ENCODE measurements at regions not wholly inside any gene's neighbourhood (a gene's known extent, or its start where the extent isn't known, plus 50 kb on each side); places are given as distances from the start of the nearest gene placed in this dataset.

- TF ChIP-seq ZNF518B (CRISPR knock-in tag; IDR thresholded peaks at IDR 0.05): no peak
These were observed 101.5 kb downstream of the BMP4 start (continued) for GRCh38 chr14:53855127-53855526.

- 0% methylated on average over 6 of the region's 6 CpGs for WGBS (ENCODE audit: insufficient coverage, low coverage, missing lambda C conversion rate)
- no peak for TF ChIP-seq SMARCC2 (IDR thresholded peaks at IDR 0.05; ENCODE audit: low read depth)
- TF ChIP-seq SIX5 (IDR thresholded peaks at IDR 0.05; ENCODE audit: borderline replicate concordance in 1 of 2, insufficient read depth in 1 of 2, low read depth in 1 of 2, low read length in 2 of 2): no peak
- no peak for TF ChIP-seq ZSCAN29 (IDR thresholded peaks at IDR 0.05)
- no peak for TF ChIP-seq MCM2 (IDR thresholded peaks at IDR 0.05; ENCODE audit: low read depth)
- TF ChIP-seq SETDB1 (IDR thresholded peaks at IDR 0.05; ENCODE audit: low read length): no peak
- no peak for ATAC-seq
- Histone ChIP-seq H3K79me2 (ENCODE audit: control insufficient read depth, insufficient read depth, low read length) (no peaks in the 10 kb centered on the region), H3K27me3 (ENCODE audit: control insufficient read depth in 2 of 2, insufficient read depth in 2 of 2, low read length in 2 of 2) (no peaks in the 10 kb centered on the region), H3K27ac (ENCODE audit: extremely low read depth, low read depth, low read length) (no peak overlapping the region), H3K4me2 (ENCODE audit: insufficient read depth, low read length) (no peak overlapping the region), H3K9ac (ENCODE audit: insufficient read depth in 1 of 2, low read depth in 2 of 2, low read length in 2 of 2) (no peak overlapping the region), H3K36me3 (ENCODE audit: control insufficient read depth, insufficient read depth, low read length) (no peaks in the 10 kb centered on the region), H3K4me3 (no peak overlapping the region), H4K20me1 (replicated peaks; ENCODE audit: control insufficient read depth, insufficient read depth, low read length) (no peaks in the 10 kb centered on the region), H2AFZ (ENCODE audit: low read depth, low read length) (no peak overlapping the region), H3K9me1 (ENCODE audit: control insufficient read depth, insufficient read depth, low read length) (no peaks in the 10 kb centered on the region), H3K9me3 (replicated peaks; ENCODE audit: control insufficient read depth, insufficient read depth, low read depth, low read length) (no peaks in the 10 kb centered on the region), H3K4me1 (replicated peaks in 1 of 2; ENCODE audit: control insufficient read depth in 2 of 2, insufficient read depth in 2 of 2, low read length in 2 of 2) (no peaks in the 10 kb centered on the region)
- BruUV-seq (replicated peaks): no TSS peak
- DNase-seq (ENCODE audit: extremely low read depth in 1 of 4, low spot score in 3 of 4): no peak
- POLR2A ChIA-PET: no interaction called here
- FAIRE-seq: no peak
- CTCF ChIA-PET (ENCODE audit: low intra/inter-chr PET ratio): no interaction called here
- in situ Hi-C loops (cut with MboI): no loop called here
- intact Hi-C loops (cut with micrococcal nuclease): no loop called here
These were observed 105.1 kb downstream of the BMP4 start for GRCh38 chr14:53851394-53852090.
